GM18517 (cell line): ENCODE measurements at regions not wholly inside any gene's neighbourhood (a gene's known extent, or its start where the extent isn't known, plus 50 kb on each side); places are given as distances from the start of the nearest gene placed in this dataset.

Experiments
- ATAC-seq: cut with Tn5 transposase; IDR thresholded peaks from one replicate; pipeline ENCODE4 v1.9.1; 2021; ENCODE audit warnings: mild to moderate bottlenecking, moderate library complexity; ENCODE audit not compliant: unreplicated experiment

DNA sequence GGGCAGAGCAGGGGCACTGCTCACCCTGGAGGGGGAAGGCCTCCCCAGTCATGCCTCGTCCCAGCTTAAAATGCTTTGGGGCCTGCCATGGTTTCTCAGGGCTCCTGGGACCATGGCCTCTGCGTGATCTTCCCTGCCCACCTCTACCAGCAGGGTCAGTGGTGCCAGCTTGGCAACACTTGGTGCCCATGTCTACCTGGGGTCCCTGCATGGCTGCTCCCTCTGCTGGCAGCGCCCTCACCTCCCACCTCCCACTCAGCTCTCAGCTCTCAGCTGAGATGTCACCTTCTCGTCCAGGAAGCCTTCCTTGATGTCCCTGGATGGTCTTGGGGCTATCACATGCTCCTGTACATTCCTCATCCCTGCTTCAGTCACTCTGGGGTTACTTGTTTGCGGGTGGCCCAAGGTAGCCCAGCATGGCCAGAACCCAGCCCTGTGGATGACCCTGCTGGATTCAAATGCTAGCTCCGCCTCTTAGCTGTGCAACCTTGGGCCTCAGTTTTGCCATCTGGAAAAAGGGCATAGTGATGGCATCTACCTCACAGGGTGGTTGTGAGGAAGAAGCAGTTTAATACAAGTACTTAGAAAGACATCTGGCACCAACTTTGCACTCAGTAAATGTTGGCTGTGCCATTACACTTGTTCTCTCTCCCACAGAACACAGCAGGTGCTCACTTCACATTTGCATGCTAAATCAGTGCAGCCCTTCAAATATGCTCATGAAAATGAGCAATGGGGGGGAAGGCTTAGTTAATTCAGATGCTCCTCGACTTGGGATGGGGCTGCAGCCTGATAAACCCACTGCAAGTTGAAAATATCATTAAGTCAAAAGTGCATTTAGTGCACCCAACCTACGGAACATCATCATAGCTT, 53.5 kb upstream of the PTPN1 start:
- no peak for ATAC-seq

- ATAC-seq: no peak
These were observed 50.9 kb upstream of the PTPN1 start for GRCh38 chr20:50459124-50459918.

GRCh38 chr20:50460115-50460607, 50.0 kb upstream of the PTPN1 start:
- no peak for ATAC-seq
